ENCODE measurements at regions not wholly inside any gene's neighbourhood (a gene's known extent, or its start where the extent isn't known, plus 50 kb on each side); places are given as distances from the start of the nearest gene placed in this dataset.
"Not testable (repeated sequence)": the region's sequence is repeated elsewhere in the genome, so short reads cannot be mapped to it uniquely, and the experiment has no call there.

GRCh38 chr2:52342458-52342857, 1310.5 kb upstream of the NRXN1 start:
- H3K27ac Mint-ChIP-seq (ENCODE audit: unreplicated experiment) = no peak overlapping the region
- peaks cover 7% of the 10 kb centered on the region for H3K4me1 Mint-ChIP-seq (ENCODE audit: unreplicated experiment)
- H3K36me3 Mint-ChIP-seq (ENCODE audit: unreplicated experiment) = no peaks in the 10 kb centered on the region
- no peaks in the 10 kb centered on the region for H3K27me3 Mint-ChIP-seq (ENCODE audit: unreplicated experiment)
- no peak overlapping the region for H3K4me3 Mint-ChIP-seq (ENCODE audit: unreplicated experiment)
- no peaks in the 10 kb centered on the region for H3K9me3 Mint-ChIP-seq (ENCODE audit: unreplicated experiment)
- DNase-seq (ENCODE audit: extremely low spot score, unreplicated experiment) = no peak
- no peak for TF ChIP-seq CTCF (IDR thresholded peaks at IDR 0.05)

GRCh38 chr2:52341732-52342131, 1309.8 kb upstream of the NRXN1 start:
- Mint-ChIP-seq H3K36me3 (ENCODE audit: unreplicated experiment) (no peaks in the 10 kb centered on the region), H3K4me1 (ENCODE audit: unreplicated experiment) (peaks cover 7% of the 10 kb centered on the region), H3K27ac (ENCODE audit: unreplicated experiment) (no peak overlapping the region), H3K4me3 (ENCODE audit: unreplicated experiment) (no peak overlapping the region), H3K27me3 (ENCODE audit: unreplicated experiment) (no peaks in the 10 kb centered on the region), H3K9me3 (ENCODE audit: unreplicated experiment) (no peaks in the 10 kb centered on the region)
- DNase-seq (ENCODE audit: extremely low spot score, unreplicated experiment) = no peak
- TF ChIP-seq CTCF (IDR thresholded peaks at IDR 0.05) = no peak

GRCh38 chr2:52340171-52340570, 1308.2 kb upstream of the NRXN1 start:
- H3K36me3 Mint-ChIP-seq (ENCODE audit: unreplicated experiment) = no peaks in the 10 kb centered on the region
- no peak overlapping the region for H3K4me3 Mint-ChIP-seq (ENCODE audit: unreplicated experiment)
- H3K27me3 Mint-ChIP-seq (ENCODE audit: unreplicated experiment) = no peaks in the 10 kb centered on the region
- no peak overlapping the region for H3K27ac Mint-ChIP-seq (ENCODE audit: unreplicated experiment)
- peaks cover 3% of the 10 kb centered on the region for H3K4me1 Mint-ChIP-seq (ENCODE audit: unreplicated experiment)
- no peaks in the 10 kb centered on the region for H3K9me3 Mint-ChIP-seq (ENCODE audit: unreplicated experiment)
- no peak for TF ChIP-seq CTCF (IDR thresholded peaks at IDR 0.05)
- no peak for DNase-seq (ENCODE audit: extremely low spot score, unreplicated experiment)

GRCh38 chr2:52337786-52338185, 1305.9 kb upstream of the NRXN1 start:
- not testable (repeated sequence) for H3K27ac Mint-ChIP-seq (ENCODE audit: unreplicated experiment); H3K36me3 Mint-ChIP-seq (ENCODE audit: unreplicated experiment); H3K4me1 Mint-ChIP-seq (ENCODE audit: unreplicated experiment); H3K27me3 Mint-ChIP-seq (ENCODE audit: unreplicated experiment); H3K9me3 Mint-ChIP-seq (ENCODE audit: unreplicated experiment); DNase-seq (ENCODE audit: extremely low spot score, unreplicated experiment); H3K4me3 Mint-ChIP-seq (ENCODE audit: unreplicated experiment)

GRCh38 chr2:52336951-52337350, 1305.0 kb upstream of the NRXN1 start:
- no peak overlapping the region for H3K27ac Mint-ChIP-seq (ENCODE audit: unreplicated experiment)
- TF ChIP-seq CTCF (IDR thresholded peaks at IDR 0.05) = no peak
- H3K36me3 Mint-ChIP-seq (ENCODE audit: unreplicated experiment) = no peaks in the 10 kb centered on the region
- H3K9me3 Mint-ChIP-seq (ENCODE audit: unreplicated experiment) = no peaks in the 10 kb centered on the region
- DNase-seq (ENCODE audit: extremely low spot score, unreplicated experiment) = no peak
- no peaks in the 10 kb centered on the region for H3K4me1 Mint-ChIP-seq (ENCODE audit: unreplicated experiment)
- no peak overlapping the region for H3K4me3 Mint-ChIP-seq (ENCODE audit: unreplicated experiment)
- no peaks in the 10 kb centered on the region for H3K27me3 Mint-ChIP-seq (ENCODE audit: unreplicated experiment)

GRCh38 chr2:52335727-52336126, 1303.8 kb upstream of the NRXN1 start:
- no peak for DNase-seq (ENCODE audit: extremely low spot score, unreplicated experiment)
- Mint-ChIP-seq H3K27me3 (ENCODE audit: unreplicated experiment) (no peaks in the 10 kb centered on the region), H3K4me1 (ENCODE audit: unreplicated experiment) (no peaks in the 10 kb centered on the region), H3K27ac (ENCODE audit: unreplicated experiment) (no peak overlapping the region), H3K9me3 (ENCODE audit: unreplicated experiment) (no peaks in the 10 kb centered on the region), H3K4me3 (ENCODE audit: unreplicated experiment) (no peak overlapping the region), H3K36me3 (ENCODE audit: unreplicated experiment) (no peaks in the 10 kb centered on the region)
- no peak for TF ChIP-seq CTCF (IDR thresholded peaks at IDR 0.05)
